Islet precursor cell (in vitro differentiated cells): ENCODE measurements at regions not wholly inside any gene's neighbourhood (a gene's known extent, or its start where the extent isn't known, plus 50 kb on each side); places are given as distances from the start of the nearest gene placed in this dataset.

ENCODE experiments used
- DNase-seq: peaks from one replicate; pipeline ENCODE4 v3.0.0-alpha.2; 2018

GRCh38 chr2:81576713-81577112 lies 1272.2 kb upstream of the LRRTM1 start:
- DNase-seq = no peak

- DNase-seq = no peak
These were observed 1246.6 kb upstream of the LRRTM1 start for GRCh38 chr2:81551040-81551634.

- DNase-seq = no peak
These were observed 1245.7 kb upstream of the LRRTM1 start for GRCh38 chr2:81550277-81550676.

GRCh38 chr2:81549646-81550045 lies 1245.1 kb upstream of the LRRTM1 start:
- DNase-seq = no peak

- DNase-seq = no peak
These were observed 1241.1 kb upstream of the LRRTM1 start for GRCh38 chr2:81545626-81546025.

GRCh38 chr2:81542119-81542518 lies 1237.6 kb upstream of the LRRTM1 start:
- no peak for DNase-seq

GRCh38 chr2:81529944-81530343 lies 1225.4 kb upstream of the LRRTM1 start:
- DNase-seq = no peak

GRCh38 chr2:81528852-81529480 lies 1224.4 kb upstream of the LRRTM1 start:
- no peak for DNase-seq

GRCh38 chr2:81523344-81523743 lies 1218.8 kb upstream of the LRRTM1 start:
- DNase-seq = no peak

GRCh38 chr2:81513328-81513727 lies 1208.8 kb upstream of the LRRTM1 start:
- no peak for DNase-seq

GRCh38 chr2:81505586-81505985 lies 1201.0 kb upstream of the LRRTM1 start:
- no peak for DNase-seq

GRCh38 chr2:81495556-81495955 lies 1191.0 kb upstream of the LRRTM1 start:
- no peak for DNase-seq

- DNase-seq = no peak
These were observed 1178.7 kb upstream of the LRRTM1 start for GRCh38 chr2:81483254-81483653.

- no peak for DNase-seq
These were observed 1177.4 kb upstream of the LRRTM1 start for GRCh38 chr2:81481994-81482368.

GRCh38 chr2:81481242-81481993 lies 1176.9 kb upstream of the LRRTM1 start:
- DNase-seq = peak; percentile 52

- no peak for DNase-seq
These were observed 1162.5 kb upstream of the LRRTM1 start for GRCh38 chr2:81467096-81467495.

- DNase-seq = no peak
These were observed 1157.9 kb upstream of the LRRTM1 start for GRCh38 chr2:81462420-81462819.

GRCh38 chr2:81445176-81445575 lies 1140.6 kb upstream of the LRRTM1 start:
- DNase-seq = no peak

GRCh38 chr2:81437456-81438000 lies 1133.0 kb upstream of the LRRTM1 start:
- DNase-seq = no peak

- no peak for DNase-seq
These were observed 1131.7 kb upstream of the LRRTM1 start for GRCh38 chr2:81436256-81436655.

GRCh38 chr2:81412681-81413080 lies 1108.1 kb upstream of the LRRTM1 start:
- DNase-seq = no peak

GRCh38 chr2:81403508-81403907 lies 1099.0 kb upstream of the LRRTM1 start:
- DNase-seq = no peak

- DNase-seq = no peak
These were observed 1092.0 kb upstream of the LRRTM1 start for GRCh38 chr2:81396417-81397019.

GRCh38 chr2:81395746-81396145 lies 1091.2 kb upstream of the LRRTM1 start:
- DNase-seq = no peak
